ENCODE measurements at regions not wholly inside any gene's neighbourhood (a gene's known extent, or its start where the extent isn't known, plus 50 kb on each side); places are given as distances from the start of the nearest gene placed in this dataset.

- ChIA-PET CTCF (no interaction called here), POLR2A (no interaction called here)
- no peak for DNase-seq (ENCODE audit: extremely low spot score)
- TF ChIP-seq ZNF384 (IDR thresholded peaks at IDR 0.05) (no peak), TARDBP (IDR thresholded peaks at IDR 0.05) (no peak), SUZ12 (IDR thresholded peaks at IDR 0.05) (no peak), FOXM1 (IDR thresholded peaks at IDR 0.05; ENCODE audit: borderline replicate concordance) (no peak), ARNT (IDR thresholded peaks at IDR 0.05) (no peak), L3MBTL2 (conservative IDR thresholded peaks at IDR 0.05) (no peak), ELF4 (IDR thresholded peaks at IDR 0.05) (no peak), FOXK2 (IDR thresholded peaks at IDR 0.05) (no peak), HDGF (IDR thresholded peaks at IDR 0.05; ENCODE audit: borderline replicate concordance) (no peak), NFRKB (IDR thresholded peaks at IDR 0.05) (no peak), FOXA1 (IDR thresholded peaks at IDR 0.05) (no peak), SP1 (IDR thresholded peaks at IDR 0.05) (no peak), CTBP1 (IDR thresholded peaks at IDR 0.05; ENCODE audit: borderline replicate concordance) (no peak)
- TF ChIP-seq, protein P1, sequence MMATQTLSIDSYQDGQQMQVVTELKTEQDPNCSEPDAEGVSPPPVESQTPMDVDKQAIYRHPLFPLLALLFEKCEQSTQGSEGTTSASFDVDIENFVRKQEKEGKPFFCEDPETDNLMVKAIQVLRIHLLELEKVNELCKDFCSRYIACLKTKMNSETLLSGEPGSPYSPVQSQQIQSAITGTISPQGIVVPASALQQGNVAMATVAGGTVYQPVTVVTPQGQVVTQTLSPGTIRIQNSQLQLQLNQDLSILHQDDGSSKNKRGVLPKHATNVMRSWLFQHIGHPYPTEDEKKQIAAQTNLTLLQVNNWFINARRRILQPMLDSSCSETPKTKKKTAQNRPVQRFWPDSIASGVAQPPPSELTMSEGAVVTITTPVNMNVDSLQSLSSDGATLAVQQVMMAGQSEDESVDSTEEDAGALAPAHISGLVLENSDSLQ (IDR thresholded peaks at IDR 0.05) = no peak
Observed at GRCh38 chr2:37481244-37481643, 136.8 kb downstream of the QPCT start.

- TF ChIP-seq HDGF (IDR thresholded peaks at IDR 0.05; ENCODE audit: borderline replicate concordance) (no peak), L3MBTL2 (conservative IDR thresholded peaks at IDR 0.05) (no peak), ELF4 (IDR thresholded peaks at IDR 0.05) (no peak), FOXM1 (IDR thresholded peaks at IDR 0.05; ENCODE audit: borderline replicate concordance) (no peak), SP1 (IDR thresholded peaks at IDR 0.05) (no peak), NFRKB (IDR thresholded peaks at IDR 0.05) (no peak), FOXK2 (IDR thresholded peaks at IDR 0.05) (no peak), ARNT (IDR thresholded peaks at IDR 0.05) (no peak), CTBP1 (IDR thresholded peaks at IDR 0.05; ENCODE audit: borderline replicate concordance) (no peak), ZNF384 (IDR thresholded peaks at IDR 0.05) (no peak), TARDBP (IDR thresholded peaks at IDR 0.05) (no peak), BHLHE40 (IDR thresholded peaks at IDR 0.05; ENCODE audit: borderline replicate concordance) (no peak)
- TF ChIP-seq, protein P1 (IDR thresholded peaks at IDR 0.05) = no peak
- ChIA-PET POLR2A (no interaction called here), CTCF (no interaction called here)
- no peak for DNase-seq (ENCODE audit: extremely low spot score)
Observed at GRCh38 chr2:37489041-37489456, 144.6 kb downstream of the QPCT start.

DNA sequence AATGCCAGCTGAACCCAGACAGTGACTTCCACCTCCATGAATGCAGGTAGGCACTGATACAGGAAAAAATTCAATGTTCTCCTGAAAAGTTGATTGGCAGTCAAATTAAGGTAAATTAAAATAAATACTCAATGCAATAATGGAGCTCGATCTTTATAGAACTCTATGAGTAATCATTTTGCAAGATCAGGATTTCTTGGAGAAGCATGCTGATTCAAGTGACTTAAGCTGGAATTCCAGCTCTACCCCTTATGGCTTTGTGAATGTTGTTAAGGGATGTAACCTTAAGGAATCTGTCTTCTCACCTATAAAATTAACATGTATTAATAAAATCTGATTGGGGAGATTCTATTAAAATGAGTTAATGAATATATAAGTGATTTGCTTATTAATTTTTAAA, 145.1 kb downstream of the QPCT start:
- CTCF ChIA-PET = interaction anchor here (0.6 kb wide), 1 partner anchor 707 kb away, joined by 3 read pairs; no protein-coding TSS in a partner anchor
- DNase-seq (ENCODE audit: extremely low spot score) = no peak
- no peak for TF ChIP-seq SUZ12 (IDR thresholded peaks at IDR 0.05)
- no peak for TF ChIP-seq ELF4 (IDR thresholded peaks at IDR 0.05)
- TF ChIP-seq ARNT (IDR thresholded peaks at IDR 0.05) = no peak
- TF ChIP-seq NFRKB (IDR thresholded peaks at IDR 0.05) = no peak
- no peak for TF ChIP-seq LEF1 (IDR thresholded peaks at IDR 0.05; ENCODE audit: borderline replicate concordance)
- TF ChIP-seq SP1 (IDR thresholded peaks at IDR 0.05) = no peak
- no peak for TF ChIP-seq HDGF (IDR thresholded peaks at IDR 0.05; ENCODE audit: borderline replicate concordance)
- TF ChIP-seq CTBP1 (IDR thresholded peaks at IDR 0.05; ENCODE audit: borderline replicate concordance) = no peak
- TF ChIP-seq ZNF384 (IDR thresholded peaks at IDR 0.05) = no peak
- TF ChIP-seq L3MBTL2 (conservative IDR thresholded peaks at IDR 0.05) = no peak
- no peak for TF ChIP-seq FOXM1 (IDR thresholded peaks at IDR 0.05; ENCODE audit: borderline replicate concordance)
- no peak for TF ChIP-seq TARDBP (IDR thresholded peaks at IDR 0.05)
- TF ChIP-seq, protein P1 (IDR thresholded peaks at IDR 0.05) = no peak
- POLR2A ChIA-PET = no interaction called here

DNA sequence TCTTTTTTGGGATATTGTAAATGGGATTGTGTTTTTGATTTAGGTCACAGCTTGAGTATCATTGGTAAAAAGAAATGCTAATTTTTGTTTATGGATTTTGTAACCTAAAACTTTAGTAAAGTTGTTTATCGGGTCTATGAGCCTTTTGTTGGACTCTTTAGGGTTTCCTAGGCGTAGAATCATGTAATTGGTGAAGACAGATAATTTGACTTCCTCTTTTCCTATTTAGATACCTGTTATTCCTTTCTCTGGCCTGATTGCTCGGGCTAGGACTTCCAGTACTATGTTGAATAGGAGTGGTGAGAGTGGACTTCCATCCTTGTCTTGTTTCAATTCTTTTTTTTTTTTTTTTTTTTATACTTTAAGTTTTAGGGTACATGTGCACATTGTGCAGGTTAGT, 149.0 kb downstream of the QPCT start:
- TF ChIP-seq TARDBP (IDR thresholded peaks at IDR 0.05) (no peak), BHLHE40 (IDR thresholded peaks at IDR 0.05; ENCODE audit: borderline replicate concordance) (no peak), FOXM1 (IDR thresholded peaks at IDR 0.05; ENCODE audit: borderline replicate concordance) (no peak), SUZ12 (IDR thresholded peaks at IDR 0.05) (no peak), NFRKB (IDR thresholded peaks at IDR 0.05) (no peak), LEF1 (IDR thresholded peaks at IDR 0.05; ENCODE audit: borderline replicate concordance) (no peak), ZNF384 (IDR thresholded peaks at IDR 0.05) (no peak), L3MBTL2 (conservative IDR thresholded peaks at IDR 0.05) (no peak), ELF4 (IDR thresholded peaks at IDR 0.05) (no peak), FOXA1 (IDR thresholded peaks at IDR 0.05) (no peak), SP1 (IDR thresholded peaks at IDR 0.05) (no peak)
- CTCF ChIA-PET = no interaction called here
- no peak for DNase-seq (ENCODE audit: extremely low spot score)
- POLR2A ChIA-PET = no interaction called here

GRCh38 chr2:37499113-37499512, 154.7 kb downstream of the QPCT start:
- ChIA-PET CTCF (no interaction called here), POLR2A (no interaction called here)
- DNase-seq (ENCODE audit: extremely low spot score) = no peak
- no peak for TF ChIP-seq LEF1 (IDR thresholded peaks at IDR 0.05; ENCODE audit: borderline replicate concordance)
- no peak for TF ChIP-seq L3MBTL2 (conservative IDR thresholded peaks at IDR 0.05)
- TF ChIP-seq TARDBP (IDR thresholded peaks at IDR 0.05) = no peak
- TF ChIP-seq HDGF (IDR thresholded peaks at IDR 0.05; ENCODE audit: borderline replicate concordance) = no peak
- no peak for TF ChIP-seq FOXM1 (IDR thresholded peaks at IDR 0.05; ENCODE audit: borderline replicate concordance)
- TF ChIP-seq SUZ12 (IDR thresholded peaks at IDR 0.05) = no peak
- no peak for TF ChIP-seq BHLHE40 (IDR thresholded peaks at IDR 0.05; ENCODE audit: borderline replicate concordance)
- no peak for TF ChIP-seq NFRKB (IDR thresholded peaks at IDR 0.05)
- no peak for TF ChIP-seq ELF4 (IDR thresholded peaks at IDR 0.05)
- TF ChIP-seq ZNF384 (IDR thresholded peaks at IDR 0.05) = no peak
- no peak for TF ChIP-seq CTBP1 (IDR thresholded peaks at IDR 0.05; ENCODE audit: borderline replicate concordance)
- no peak for TF ChIP-seq ARNT (IDR thresholded peaks at IDR 0.05)
- TF ChIP-seq FOXK2 (IDR thresholded peaks at IDR 0.05) = no peak

DNA sequence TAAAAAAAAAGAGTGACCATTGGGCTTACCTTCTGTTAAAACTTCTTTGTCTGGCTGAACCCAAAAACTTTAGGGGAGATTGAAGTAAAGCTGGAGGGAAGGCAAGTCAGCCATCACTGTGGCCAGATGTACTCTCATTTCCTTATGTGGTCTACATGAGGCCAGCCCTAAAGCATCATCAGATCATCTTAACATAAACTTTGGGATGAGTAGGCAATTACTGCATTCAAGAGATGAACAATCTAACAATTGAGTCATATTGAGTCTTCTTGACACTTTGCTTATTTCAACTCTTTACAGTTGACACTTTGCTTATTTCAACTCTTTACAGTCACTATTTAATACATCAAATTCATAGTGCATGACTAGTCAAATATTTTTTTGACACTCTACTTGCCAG, 155.6 kb downstream of the QPCT start:
- ChIA-PET POLR2A (no interaction called here), CTCF (no interaction called here)
- TF ChIP-seq, protein P1 (IDR thresholded peaks at IDR 0.05) = no peak
- TF ChIP-seq SUZ12 (IDR thresholded peaks at IDR 0.05) (no peak), NFRKB (IDR thresholded peaks at IDR 0.05) (no peak), FOXA1 (IDR thresholded peaks at IDR 0.05) (no peak), TARDBP (IDR thresholded peaks at IDR 0.05) (no peak), L3MBTL2 (conservative IDR thresholded peaks at IDR 0.05) (no peak), ELF4 (IDR thresholded peaks at IDR 0.05) (no peak), SP1 (IDR thresholded peaks at IDR 0.05) (no peak), ZNF384 (IDR thresholded peaks at IDR 0.05) (no peak), LEF1 (IDR thresholded peaks at IDR 0.05; ENCODE audit: borderline replicate concordance) (no peak), ARNT (IDR thresholded peaks at IDR 0.05) (no peak), CTBP1 (IDR thresholded peaks at IDR 0.05; ENCODE audit: borderline replicate concordance) (no peak), HDGF (IDR thresholded peaks at IDR 0.05; ENCODE audit: borderline replicate concordance) (no peak), FOXM1 (IDR thresholded peaks at IDR 0.05; ENCODE audit: borderline replicate concordance) (no peak), BHLHE40 (IDR thresholded peaks at IDR 0.05; ENCODE audit: borderline replicate concordance) (no peak), FOXK2 (IDR thresholded peaks at IDR 0.05) (no peak)
- DNase-seq (ENCODE audit: extremely low spot score) = no peak

Measured in HEK293T (cell line).